ENCODE measurements at regions not wholly inside any gene's neighbourhood (a gene's known extent, or its start where the extent isn't known, plus 50 kb on each side); places are given as distances from the start of the nearest gene placed in this dataset.
A peak's percentile ranks its signal among the peaks of the same experiment; 100 is the strongest.
"Not testable (repeated sequence)": the region's sequence is repeated elsewhere in the genome, so short reads cannot be mapped to it uniquely, and the experiment has no call there.

GRCh38 chr22:22745225-22746060 is 101.0 kb downstream of the GGTLC2 start:
- peak; percentile 40 for DNase-seq

DNA sequence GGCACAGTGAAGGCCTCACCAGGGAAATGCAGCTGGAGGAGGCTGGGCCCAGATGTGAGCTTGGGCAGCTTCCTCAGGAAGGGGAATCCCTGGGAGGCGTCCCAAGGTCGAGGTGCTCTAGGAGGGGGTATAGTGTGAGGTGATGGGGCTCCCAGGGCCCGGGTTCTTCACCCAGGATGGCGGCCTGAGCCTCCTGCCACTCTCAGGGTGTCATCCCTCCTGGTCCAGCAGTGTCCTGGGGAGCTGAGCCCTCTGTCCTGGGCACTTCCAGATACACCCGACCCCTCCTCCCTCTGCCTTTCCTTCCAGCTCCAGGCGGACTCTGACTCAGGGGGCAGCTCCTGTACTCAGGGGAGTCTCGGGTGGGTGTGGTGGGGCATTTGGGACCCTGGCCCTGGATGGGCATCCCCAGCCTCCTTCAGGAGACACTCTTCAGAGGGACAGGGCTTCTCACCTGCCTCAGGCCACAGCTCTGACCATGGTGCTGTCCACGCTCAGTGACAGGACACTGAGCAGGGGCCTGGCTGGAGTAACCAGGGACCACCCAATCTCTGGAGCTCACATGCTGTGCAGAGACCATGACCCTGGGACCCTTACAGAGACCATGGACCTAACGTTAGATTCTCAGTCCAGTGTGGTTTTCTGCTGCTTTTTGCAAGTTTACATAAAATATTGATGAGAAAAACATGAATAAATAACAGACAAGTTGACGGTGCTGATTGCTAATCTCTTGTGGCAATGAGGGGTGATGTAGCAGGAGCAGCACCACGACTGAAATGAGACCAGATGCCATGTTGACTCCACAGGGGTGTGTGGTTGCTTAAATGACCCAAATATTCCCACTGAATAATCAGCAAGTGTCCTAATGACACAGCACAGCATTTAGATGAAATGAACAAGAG is 101.9 kb downstream of the GGTLC2 start:
- no peak for DNase-seq

GRCh38 chr22:22746963-22747933 is 102.8 kb downstream of the GGTLC2 start:
- DNase-seq: no peak

GRCh38 chr22:22748297-22748743 is 103.9 kb downstream of the GGTLC2 start:
- DNase-seq: peak; percentile 55

GRCh38 chr22:22748756-22749155 is 104.3 kb downstream of the GGTLC2 start:
- DNase-seq: no peak

DNA sequence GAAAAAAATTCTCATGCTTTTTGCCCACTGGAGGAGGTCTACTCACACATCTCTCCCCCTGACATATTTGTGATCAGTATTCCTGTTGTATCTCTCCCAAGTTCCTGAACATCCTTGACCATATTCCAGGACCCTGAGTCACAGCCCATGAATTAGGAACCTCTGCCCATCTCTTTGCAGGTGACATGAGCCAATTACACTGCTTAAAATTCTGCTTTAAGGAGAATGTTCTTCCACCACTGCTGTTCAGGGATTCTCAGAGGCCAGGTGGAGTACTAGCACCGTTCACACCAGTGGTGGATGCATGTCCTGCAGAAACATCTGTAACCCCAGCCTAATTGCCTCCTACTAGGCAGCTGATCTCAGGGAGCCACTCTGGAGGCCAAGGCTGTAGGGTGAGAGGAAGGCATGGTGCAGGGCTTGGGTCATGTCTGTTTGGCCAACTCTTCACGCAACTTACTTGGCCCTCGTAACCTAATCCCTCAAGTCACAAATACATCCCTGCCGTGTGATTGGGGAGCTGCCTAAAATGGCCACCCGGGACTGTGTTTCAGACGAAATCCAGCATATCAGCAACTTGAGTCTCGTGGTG is 104.8 kb downstream of the GGTLC2 start:
- no peak for DNase-seq

GRCh38 chr22:22750335-22751042 is 106.1 kb downstream of the GGTLC2 start:
- DNase-seq: no peak

GRCh38 chr22:22751043-22751603 is 106.7 kb downstream of the GGTLC2 start:
- DNase-seq: no peak

DNA sequence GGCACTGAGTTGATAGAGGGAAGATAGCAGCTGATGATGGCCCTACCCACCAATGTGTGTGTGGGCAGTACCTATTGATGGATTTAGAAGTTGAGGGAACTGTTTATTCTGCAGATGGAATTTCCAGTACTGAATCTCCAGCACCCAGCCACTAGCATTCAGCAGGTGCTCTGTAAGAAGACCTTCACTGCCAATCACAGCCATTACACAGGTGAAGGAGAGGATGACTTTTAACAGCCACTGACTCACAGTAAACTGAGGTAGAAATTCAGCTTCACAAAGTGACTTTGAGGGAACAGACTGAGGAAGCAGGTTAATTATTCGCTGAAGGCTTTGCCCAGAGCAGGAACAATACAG is 107.8 kb downstream of the GGTLC2 start:
- no peak for DNase-seq

DNA sequence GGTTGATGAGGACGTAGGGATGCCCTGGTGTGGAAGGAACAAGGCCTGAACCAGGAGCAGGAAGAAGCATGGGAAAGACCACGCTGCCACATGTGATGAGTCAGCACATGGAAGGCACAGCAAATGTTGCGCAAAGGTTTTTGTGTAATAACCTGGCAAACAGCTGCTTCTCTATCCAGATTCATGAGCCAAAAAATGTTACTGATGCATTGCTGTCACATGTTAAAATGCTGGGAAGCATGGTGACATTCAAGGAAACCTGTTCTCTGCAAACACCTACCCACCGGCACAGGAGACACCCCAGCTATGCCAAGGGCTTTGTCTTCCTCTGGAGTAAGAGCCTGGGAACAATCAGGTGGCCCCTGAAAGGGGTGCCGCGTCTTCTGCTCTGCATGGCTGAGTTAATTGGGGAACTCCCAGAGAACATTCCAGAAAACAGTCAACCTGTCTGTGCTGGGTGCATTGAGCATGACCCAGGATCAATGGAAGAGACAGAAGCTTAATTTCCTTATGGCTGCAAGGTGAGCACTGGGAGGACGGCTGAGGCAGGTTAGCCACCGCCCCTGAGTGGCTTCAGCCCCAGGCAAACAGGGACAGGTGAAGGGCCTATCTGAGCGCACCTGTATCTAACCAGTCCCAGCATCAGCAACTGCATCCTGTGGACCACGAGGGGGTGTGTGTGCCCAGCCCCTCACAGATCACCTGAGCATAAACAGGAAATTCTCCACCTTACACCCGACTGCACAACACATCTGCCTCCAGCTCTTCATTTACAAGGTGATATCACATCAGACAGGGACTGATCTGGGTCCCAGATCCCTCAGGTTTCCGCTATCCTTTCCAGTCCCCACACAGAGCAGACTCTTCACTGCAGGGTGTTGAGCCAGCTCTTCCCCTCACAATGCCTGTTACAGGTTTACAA is 108.4 kb downstream of the GGTLC2 start:
- DNase-seq: no peak

GRCh38 chr22:22753526-22754267 is 109.3 kb downstream of the GGTLC2 start:
- DNase-seq: peak; percentile 73

- no peak for DNase-seq
Measured at GRCh38 chr22:22754268-22754657, 109.8 kb downstream of the GGTLC2 start.

- no peak for DNase-seq
Measured at GRCh38 chr22:22754961-22755777, 110.8 kb downstream of the GGTLC2 start.

DNA sequence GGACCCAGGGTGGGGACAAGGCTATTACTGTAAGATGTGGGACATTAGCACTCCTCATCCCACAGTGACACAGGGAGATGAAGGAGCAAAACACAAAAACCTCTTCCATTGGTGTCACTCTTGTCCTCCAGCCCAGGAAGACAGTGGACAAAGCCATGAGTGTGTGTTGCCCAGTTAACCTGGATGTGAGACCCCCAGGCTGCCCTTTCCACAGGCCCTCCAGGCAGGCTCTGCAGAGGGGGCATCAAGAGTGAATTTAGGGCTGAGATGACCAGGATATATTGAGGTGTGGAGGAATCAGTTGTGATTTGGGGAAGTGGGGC is 111.3 kb downstream of the GGTLC2 start:
- no peak for DNase-seq

GRCh38 chr22:22756109-22756508 is 111.7 kb downstream of the GGTLC2 start:
- no peak for DNase-seq

GRCh38 chr22:22756551-22757201 is 112.3 kb downstream of the GGTLC2 start:
- DNase-seq: not testable (repeated sequence)

GRCh38 chr22:22758101-22758807 is 113.8 kb downstream of the GGTLC2 start:
- DNase-seq: not testable (repeated sequence)

Data from activated CD4-positive, alpha-beta T cell treated with anti-CD3 and anti-CD28 coated beads, Interleukin-2, amount 50 U/mL, for 16 hours (primary cell).